ENCODE measurements at regions not wholly inside any gene's neighbourhood (a gene's known extent, or its start where the extent isn't known, plus 50 kb on each side); places are given as distances from the start of the nearest gene placed in this dataset.

DNA sequence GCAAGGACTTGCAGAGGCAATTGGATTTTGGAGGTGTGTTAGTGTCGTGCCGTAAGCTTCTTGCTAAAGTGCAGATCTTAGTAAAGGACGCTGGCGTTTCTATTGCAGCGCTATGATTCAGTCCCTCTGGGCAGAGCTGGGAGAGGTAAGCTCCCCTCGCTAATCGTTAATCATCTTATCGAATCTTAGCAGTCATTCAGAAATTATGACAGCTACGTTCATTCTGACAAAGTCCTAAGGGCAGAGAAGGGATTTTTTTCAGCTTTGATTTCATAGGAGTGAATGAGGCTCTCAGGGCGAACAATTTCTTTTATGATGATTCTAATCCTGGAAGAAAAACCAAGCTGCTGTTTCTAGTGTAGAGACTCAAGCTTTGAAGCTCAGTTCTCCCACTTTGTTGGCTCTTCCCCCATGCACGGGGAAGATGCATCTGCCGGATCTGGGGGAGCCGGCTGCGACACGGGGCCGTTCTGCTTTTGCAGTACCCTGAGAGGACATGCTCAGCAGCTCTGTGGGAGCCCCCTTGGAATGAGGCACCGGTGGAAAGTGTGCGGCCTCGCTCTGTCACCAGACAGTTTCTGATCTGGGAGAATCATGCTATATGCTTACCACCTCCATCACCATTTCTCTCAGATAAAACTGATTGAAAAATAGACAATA is 79.1 kb upstream of the SLC22A23 start:
- TF ChIP-seq, protein P1, sequence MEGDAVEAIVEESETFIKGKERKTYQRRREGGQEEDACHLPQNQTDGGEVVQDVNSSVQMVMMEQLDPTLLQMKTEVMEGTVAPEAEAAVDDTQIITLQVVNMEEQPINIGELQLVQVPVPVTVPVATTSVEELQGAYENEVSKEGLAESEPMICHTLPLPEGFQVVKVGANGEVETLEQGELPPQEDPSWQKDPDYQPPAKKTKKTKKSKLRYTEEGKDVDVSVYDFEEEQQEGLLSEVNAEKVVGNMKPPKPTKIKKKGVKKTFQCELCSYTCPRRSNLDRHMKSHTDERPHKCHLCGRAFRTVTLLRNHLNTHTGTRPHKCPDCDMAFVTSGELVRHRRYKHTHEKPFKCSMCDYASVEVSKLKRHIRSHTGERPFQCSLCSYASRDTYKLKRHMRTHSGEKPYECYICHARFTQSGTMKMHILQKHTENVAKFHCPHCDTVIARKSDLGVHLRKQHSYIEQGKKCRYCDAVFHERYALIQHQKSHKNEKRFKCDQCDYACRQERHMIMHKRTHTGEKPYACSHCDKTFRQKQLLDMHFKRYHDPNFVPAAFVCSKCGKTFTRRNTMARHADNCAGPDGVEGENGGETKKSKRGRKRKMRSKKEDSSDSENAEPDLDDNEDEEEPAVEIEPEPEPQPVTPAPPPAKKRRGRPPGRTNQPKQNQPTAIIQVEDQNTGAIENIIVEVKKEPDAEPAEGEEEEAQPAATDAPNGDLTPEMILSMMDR (IDR thresholded peaks at IDR 0.05), result no peak
- no peak for TF ChIP-seq EP300 (IDR thresholded peaks at IDR 0.05)
- no peak for TF ChIP-seq POLR2A (IDR thresholded peaks at IDR 0.05)
- no peak for TF ChIP-seq POLR2AphosphoS5 (IDR thresholded peaks at IDR 0.05)

All from gastroesophageal sphincter (tissue), 3 donors.